GM19025 (cell line): ENCODE measurements at regions not wholly inside any gene's neighbourhood (a gene's known extent, or its start where the extent isn't known, plus 50 kb on each side); places are given as distances from the start of the nearest gene placed in this dataset.

ENCODE experiments used
- ATAC-seq: cut with Tn5 transposase; IDR thresholded peaks from one replicate; pipeline ENCODE4 v1.9.1; 2021; ENCODE audit warnings: mild to moderate bottlenecking, low read depth, moderate library complexity; ENCODE audit not compliant: unreplicated experiment

DNA sequence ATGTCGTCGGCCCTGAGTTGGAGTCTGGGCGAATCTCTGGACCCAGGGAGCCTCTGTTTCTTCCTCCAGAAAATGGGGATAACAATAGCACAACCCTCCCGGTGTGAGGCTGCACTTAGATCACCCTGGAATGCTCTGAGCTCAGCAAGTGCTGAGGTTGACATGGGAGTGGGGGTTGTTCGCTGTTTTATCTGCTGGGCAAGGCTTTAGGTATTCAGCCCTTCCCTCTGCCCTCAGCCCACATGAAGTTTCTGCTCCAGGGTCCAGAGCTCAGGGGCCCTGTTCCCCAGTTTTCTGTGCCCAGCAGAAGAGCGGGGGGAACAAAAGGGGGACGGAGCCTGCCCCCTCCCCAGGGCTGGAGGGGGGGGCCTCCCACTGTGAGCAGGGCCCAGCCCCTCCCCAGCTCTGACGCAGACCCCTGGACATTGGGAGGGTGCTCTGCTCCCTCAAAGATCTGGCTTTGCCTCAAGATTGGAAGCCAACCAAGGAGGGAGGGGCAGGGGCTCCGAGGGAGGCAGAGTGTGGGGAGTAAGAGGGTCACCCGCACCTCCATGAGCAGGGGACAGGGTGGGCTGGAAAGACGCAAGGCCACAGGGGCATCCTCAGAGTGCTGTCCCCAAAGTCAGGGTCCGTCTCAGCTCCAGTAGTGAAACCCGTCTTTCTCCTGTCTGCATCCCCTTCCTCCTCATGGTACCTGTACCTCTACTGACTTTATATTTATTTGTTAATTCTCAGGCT lies 215.6 kb downstream of the C9orf50 start:
- no peak for ATAC-seq

DNA sequence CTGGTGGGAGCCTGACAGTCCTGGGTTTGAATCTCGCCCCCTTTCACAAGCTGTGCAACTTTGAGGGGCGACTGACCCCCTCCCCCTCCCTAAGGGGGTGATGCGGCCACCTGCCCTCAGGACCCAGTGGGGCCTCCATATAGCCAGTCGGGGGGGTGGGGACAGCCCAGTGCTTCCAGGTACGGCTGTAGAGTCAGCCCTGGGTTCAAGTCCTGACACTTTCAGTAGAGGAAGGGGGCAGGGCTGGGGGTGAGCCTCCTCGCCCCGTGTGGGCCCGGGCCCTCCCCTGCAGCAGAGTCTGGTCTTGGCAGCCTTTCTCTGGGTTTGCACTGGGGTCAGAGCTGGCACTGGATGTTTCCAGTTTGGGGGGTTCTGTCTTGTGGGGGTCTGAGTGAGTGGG lies 216.3 kb downstream of the C9orf50 start:
- ATAC-seq: no peak

- ATAC-seq: no peak
Measured at GRCh38 chr9:129403779-129404620, 216.9 kb downstream of the C9orf50 start.

DNA sequence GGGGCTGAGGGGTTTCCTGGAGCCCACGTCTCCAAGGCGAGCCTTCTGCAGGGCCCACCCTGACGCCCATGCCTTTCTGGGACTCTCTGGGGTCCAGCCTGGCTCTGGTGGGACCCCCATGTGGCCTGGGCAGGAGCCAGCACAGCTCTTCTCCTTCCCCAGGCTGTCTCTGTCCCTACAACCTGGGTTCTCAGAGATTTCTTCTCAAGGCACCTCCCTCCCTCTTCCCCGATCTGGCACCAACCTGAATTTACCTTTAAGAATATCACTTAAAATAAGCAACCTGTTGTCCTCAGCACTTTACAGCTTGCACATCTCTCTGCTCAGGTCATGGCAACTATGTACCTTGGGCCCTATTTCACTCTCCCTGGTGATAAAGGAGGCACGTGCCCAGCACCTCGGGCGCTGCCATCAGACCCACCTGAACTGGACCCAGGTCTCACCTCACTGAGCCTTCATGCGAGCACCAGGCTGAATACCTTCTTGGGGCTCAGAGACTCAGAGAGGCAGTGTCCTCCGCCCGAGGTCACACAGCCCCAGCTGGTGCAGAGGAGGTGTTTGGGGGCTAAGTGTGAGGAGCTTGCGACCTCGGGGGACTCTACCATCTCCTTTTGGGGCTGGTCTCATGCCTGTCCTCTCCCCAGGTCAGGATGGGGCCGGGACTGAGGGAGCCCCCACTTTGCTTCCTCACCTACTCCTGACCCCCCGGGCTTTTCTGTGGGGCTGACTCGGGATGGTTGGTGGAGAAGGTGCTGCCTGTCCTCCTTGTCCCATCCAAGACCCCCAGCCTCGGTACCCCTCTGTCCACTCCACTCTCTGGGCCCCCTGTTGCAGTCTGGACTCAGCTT lies 217.7 kb downstream of the C9orf50 start:
- ATAC-seq: no peak

DNA sequence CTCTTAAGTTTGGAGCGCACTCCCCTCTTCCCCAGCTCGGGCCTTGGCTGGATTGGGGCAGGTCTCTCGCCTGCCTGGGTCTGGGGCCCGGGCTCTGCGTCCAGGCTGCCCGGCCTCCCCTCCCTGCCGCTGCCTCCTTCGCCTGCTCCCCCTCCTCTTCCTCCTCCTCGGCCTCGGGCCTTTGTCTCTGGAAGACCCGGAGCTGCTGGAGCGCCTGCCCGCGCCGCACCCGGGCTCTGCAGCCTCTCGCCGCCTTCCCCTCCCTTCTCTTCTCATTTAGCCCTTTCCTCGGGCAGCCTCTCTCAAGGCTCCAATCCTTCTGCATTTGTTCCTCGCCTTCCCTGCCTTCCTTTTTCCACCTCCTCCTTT lies 218.5 kb downstream of the C9orf50 start:
- ATAC-seq: no peak

GRCh38 chr9:129401623-129402370 lies 219.1 kb downstream of the C9orf50 start:
- no peak for ATAC-seq

DNA sequence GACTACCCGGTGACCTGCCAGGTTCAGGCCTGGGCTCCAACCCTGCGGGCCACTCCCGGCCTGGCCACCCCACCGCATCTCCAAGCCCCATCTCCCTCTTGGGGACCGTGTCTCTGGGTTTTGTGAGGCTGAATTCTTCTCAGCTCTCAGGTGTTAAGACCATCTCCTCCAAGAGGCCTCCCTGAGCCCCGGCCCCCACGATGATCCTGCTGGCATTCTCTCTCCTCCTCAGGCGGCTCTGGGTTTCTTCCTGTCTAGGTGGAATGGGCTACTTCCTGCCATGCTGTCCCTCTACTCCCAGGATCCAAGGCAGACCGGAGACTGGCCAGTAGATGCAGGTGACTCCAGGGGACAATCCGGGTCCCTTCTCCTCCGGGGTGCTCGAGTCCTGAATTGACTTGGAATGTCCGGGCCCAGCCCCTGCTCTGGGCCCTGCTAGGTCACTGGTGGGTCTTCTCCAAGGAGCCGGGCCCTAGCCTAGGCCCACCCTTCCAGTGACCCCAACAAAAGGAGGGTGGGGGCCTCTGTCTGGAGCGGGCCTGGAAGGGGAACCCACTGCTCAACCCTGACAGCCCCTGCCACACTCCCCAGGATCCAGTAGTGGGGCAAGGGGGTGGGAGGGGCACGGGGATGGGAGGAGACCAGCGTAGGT lies 219.8 kb downstream of the C9orf50 start:
- ATAC-seq: no peak

GRCh38 chr9:129400001-129400970 lies 220.6 kb downstream of the C9orf50 start:
- no peak for ATAC-seq

- ATAC-seq: no peak
Measured at GRCh38 chr9:129399634-129399990, 221.3 kb downstream of the C9orf50 start.

- no peak for ATAC-seq
Measured at GRCh38 chr9:129398961-129399633, 221.0 kb upstream of the IER5L start.

- no peak for ATAC-seq
Measured at GRCh38 chr9:129398101-129398960, 220.3 kb upstream of the IER5L start.

- ATAC-seq: no peak
Measured at GRCh38 chr9:129397335-129397734, 219.3 kb upstream of the IER5L start.

- ATAC-seq: no peak
Measured at GRCh38 chr9:129396365-129396708, 218.3 kb upstream of the IER5L start.

- no peak for ATAC-seq
Measured at GRCh38 chr9:129395633-129396364, 217.7 kb upstream of the IER5L start.

DNA sequence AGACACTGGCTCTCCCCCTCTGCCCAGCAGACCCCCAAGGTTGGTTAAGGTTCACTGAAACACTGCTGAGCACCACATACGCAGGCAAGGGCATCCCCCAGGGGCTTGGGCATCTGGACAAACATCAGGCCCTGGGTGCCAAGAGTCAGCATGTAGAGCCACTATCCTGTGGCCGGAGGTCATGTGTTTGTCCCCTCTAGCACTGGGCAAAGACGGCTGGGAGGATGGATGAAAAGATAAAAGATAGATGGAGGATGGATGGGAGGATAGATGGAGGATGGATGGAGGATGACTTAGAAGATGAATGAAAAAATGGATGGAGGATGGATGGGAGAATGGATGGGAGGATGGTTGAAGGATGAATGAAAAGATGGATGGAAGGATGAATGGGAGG lies 216.8 kb upstream of the IER5L start:
- ATAC-seq: no peak

DNA sequence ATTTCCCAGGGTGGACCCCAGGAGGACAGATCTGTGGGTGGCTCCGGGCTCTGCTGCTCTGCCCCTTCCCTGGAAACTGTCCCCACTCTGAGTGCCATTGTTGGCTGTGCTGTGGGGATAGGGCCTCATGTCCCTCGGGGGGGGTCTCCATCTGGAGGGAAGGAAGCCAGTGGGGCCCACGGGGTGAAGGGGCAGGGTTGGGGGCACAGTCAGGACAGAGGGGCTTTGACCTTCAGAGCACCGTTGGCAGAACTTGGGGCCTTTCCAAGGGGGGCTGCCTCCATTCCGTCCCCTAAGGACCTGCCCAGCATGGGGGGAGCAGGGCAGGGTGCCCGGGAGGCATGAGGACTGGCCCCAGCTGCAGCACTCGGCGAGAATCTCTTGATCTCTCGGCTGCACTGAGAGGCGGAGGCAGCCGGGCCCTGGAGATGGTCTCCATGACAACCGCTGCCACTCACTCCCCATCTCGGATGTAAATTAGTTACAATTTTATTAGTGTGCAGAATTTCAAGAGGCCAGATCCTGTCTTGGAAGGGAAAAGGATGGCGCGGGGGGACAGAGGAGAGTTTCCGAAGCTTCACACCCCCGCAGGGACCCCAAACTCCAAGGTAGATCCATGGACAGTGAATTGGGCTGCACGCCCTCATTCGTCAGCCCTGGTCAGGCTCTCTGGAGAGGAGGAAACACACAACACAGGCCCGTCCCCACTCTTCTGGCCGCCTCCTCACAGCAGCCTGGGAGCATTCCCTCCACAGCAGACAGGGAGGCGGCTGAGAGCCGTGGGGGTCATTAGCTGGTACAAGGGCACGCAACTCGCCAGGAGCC lies 216.2 kb upstream of the IER5L start:
- no peak for ATAC-seq
